ENCODE measurements at regions not wholly inside any gene's neighbourhood (a gene's known extent, or its start where the extent isn't known, plus 50 kb on each side); places are given as distances from the start of the nearest gene placed in this dataset.

- Histone ChIP-seq H3K36me3 (no peaks in the 10 kb centered on the region), H3K4me3 (ENCODE audit: low read depth, low read length) (no peak overlapping the region), H3K4me1 (no peaks in the 10 kb centered on the region), H3K27me3 (no peaks in the 10 kb centered on the region), H3K9me3 (no peaks in the 10 kb centered on the region)
- TF ChIP-seq CTCF (IDR thresholded peaks at IDR 0.05; ENCODE audit: low read depth, low read length) = no peak
- no peak for DNase-seq
These were observed 64.1 kb downstream of the RMI2 start for GRCh38 chr16:11409398-11409797.

- Histone ChIP-seq H3K4me3 (ENCODE audit: low read depth, low read length) (no peak overlapping the region), H3K9me3 (no peaks in the 10 kb centered on the region), H3K27me3 (no peaks in the 10 kb centered on the region), H3K36me3 (no peaks in the 10 kb centered on the region), H3K4me1 (no peaks in the 10 kb centered on the region)
- no peak for DNase-seq
- no peak for TF ChIP-seq CTCF (IDR thresholded peaks at IDR 0.05; ENCODE audit: low read depth, low read length)
These were observed 65.3 kb downstream of the RMI2 start for GRCh38 chr16:11410376-11411058.

GRCh38 chr16:11411059-11411550, 65.8 kb downstream of the RMI2 start:
- no peak for TF ChIP-seq CTCF (IDR thresholded peaks at IDR 0.05; ENCODE audit: low read depth, low read length)
- no peaks in the 10 kb centered on the region for H3K27me3 ChIP-seq
- H3K36me3 ChIP-seq = no peaks in the 10 kb centered on the region
- H3K4me3 ChIP-seq (ENCODE audit: low read depth, low read length) = no peak overlapping the region
- H3K4me1 ChIP-seq = no peaks in the 10 kb centered on the region
- H3K9me3 ChIP-seq = no peaks in the 10 kb centered on the region
- DNase-seq = peak; percentile 66

- Histone ChIP-seq H3K27me3 (no peaks in the 10 kb centered on the region), H3K36me3 (no peaks in the 10 kb centered on the region), H3K4me3 (ENCODE audit: low read depth, low read length) (no peak overlapping the region), H3K4me1 (no peaks in the 10 kb centered on the region), H3K9me3 (no peaks in the 10 kb centered on the region)
- DNase-seq = no peak
- TF ChIP-seq CTCF (IDR thresholded peaks at IDR 0.05; ENCODE audit: low read depth, low read length) = no peak
These were observed 67.1 kb downstream of the RMI2 start for GRCh38 chr16:11412175-11412904.

- H3K4me1 ChIP-seq = no peaks in the 10 kb centered on the region
- TF ChIP-seq CTCF (IDR thresholded peaks at IDR 0.05; ENCODE audit: low read depth, low read length) = no peak
These were observed 68.0 kb downstream of the RMI2 start for GRCh38 chr16:11412965-11413887.

More at GRCh38 chr16:11412965-11413887, 68.0 kb downstream of the RMI2 start:
- H3K4me3 ChIP-seq (ENCODE audit: low read depth, low read length) = no peak overlapping the region
- no peak for DNase-seq
- no peaks in the 10 kb centered on the region for H3K27me3 ChIP-seq
- H3K36me3 ChIP-seq = no peaks in the 10 kb centered on the region
- no peaks in the 10 kb centered on the region for H3K9me3 ChIP-seq
